Thyroid gland (tissue), 4 donors: ENCODE measurements at regions not wholly inside any gene's neighbourhood (a gene's known extent, or its start where the extent isn't known, plus 50 kb on each side); places are given as distances from the start of the nearest gene placed in this dataset.

Experiments
- POLR2A ChIP-seq, 2 donors: fragments of 450-650 bp; IDR thresholded peaks; one replicate each; pipeline ENCODE4 v1.6.1; 2017; ENCODE audit warnings: antibody characterized with exemption in 2 of 2, mild to moderate bottlenecking in 2 of 2, moderate library complexity in 1 of 2
- TF ChIP-seq, protein P1 (sequence below), 6 experiments: fragments of 200-600 bp in 3 of 6; fragments of 450-650 bp in 3 of 6; sonication (generic) in 3 of 6; IDR thresholded peaks; one replicate each; pipeline ENCODE4 v1.5.1; 2016 to 2019; ENCODE audit warnings: antibody characterized with exemption in 6 of 6, mild to moderate bottlenecking in 2 of 6, inconsistent platforms in 1 of 6, moderate library complexity in 1 of 6

DNA sequence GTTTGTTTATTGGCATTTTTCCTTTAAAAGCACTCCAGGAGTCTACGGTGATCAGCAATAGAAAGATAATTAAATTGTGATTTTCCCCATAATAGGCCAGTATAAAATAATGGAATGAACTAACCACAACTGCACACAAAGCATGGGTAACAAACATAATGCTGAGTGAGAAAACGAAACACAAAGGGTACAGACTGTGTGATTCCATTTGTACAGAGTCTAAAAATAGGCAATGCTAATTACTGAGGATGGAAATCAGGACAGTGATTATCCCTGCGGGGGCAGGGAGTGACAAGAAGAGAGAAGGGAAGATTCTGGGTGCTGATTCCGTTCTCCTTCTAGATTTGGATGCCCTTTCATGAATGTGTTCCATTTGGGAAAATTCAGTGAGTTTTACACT lies 478.1 kb downstream of the PREX1 start:
- TF ChIP-seq POLR2A (IDR thresholded peaks at IDR 0.05): no peak
- TF ChIP-seq, protein P1, sequence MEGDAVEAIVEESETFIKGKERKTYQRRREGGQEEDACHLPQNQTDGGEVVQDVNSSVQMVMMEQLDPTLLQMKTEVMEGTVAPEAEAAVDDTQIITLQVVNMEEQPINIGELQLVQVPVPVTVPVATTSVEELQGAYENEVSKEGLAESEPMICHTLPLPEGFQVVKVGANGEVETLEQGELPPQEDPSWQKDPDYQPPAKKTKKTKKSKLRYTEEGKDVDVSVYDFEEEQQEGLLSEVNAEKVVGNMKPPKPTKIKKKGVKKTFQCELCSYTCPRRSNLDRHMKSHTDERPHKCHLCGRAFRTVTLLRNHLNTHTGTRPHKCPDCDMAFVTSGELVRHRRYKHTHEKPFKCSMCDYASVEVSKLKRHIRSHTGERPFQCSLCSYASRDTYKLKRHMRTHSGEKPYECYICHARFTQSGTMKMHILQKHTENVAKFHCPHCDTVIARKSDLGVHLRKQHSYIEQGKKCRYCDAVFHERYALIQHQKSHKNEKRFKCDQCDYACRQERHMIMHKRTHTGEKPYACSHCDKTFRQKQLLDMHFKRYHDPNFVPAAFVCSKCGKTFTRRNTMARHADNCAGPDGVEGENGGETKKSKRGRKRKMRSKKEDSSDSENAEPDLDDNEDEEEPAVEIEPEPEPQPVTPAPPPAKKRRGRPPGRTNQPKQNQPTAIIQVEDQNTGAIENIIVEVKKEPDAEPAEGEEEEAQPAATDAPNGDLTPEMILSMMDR (IDR thresholded peaks at IDR 0.05): no peak
